ENCODE measurements at regions not wholly inside any gene's neighbourhood (a gene's known extent, or its start where the extent isn't known, plus 50 kb on each side); places are given as distances from the start of the nearest gene placed in this dataset.

- TF ChIP-seq CTCF (conservative IDR thresholded peaks at IDR 0.05 in 1 of 2, IDR thresholded peaks at IDR 0.05 in 1 of 2; ENCODE audit: extremely low read depth in 1 of 2, insufficient read depth in 1 of 2, low read depth in 1 of 2, low read length in 2 of 2) (no peak), EZH2 (IDR thresholded peaks at IDR 0.05; ENCODE audit: borderline replicate concordance, low read length) (no peak)
These were observed 111.8 kb downstream of the CTNND1 start for GRCh38 chr11:57873196-57873911.

All from mammary epithelial cell (primary cell).